NCI-H748 (cell line): ENCODE measurements at regions not wholly inside any gene's neighbourhood (a gene's known extent, or its start where the extent isn't known, plus 50 kb on each side); places are given as distances from the start of the nearest gene placed in this dataset.
"Not testable (repeated sequence)": the region's sequence is repeated elsewhere in the genome, so short reads cannot be mapped to it uniquely, and the experiment has no call there.

Experiments used
- DNase-seq: peaks from one replicate; lab custom pipeline; 2025; ENCODE audit not compliant: unreplicated experiment; lab: John Stamatoyannopoulos, UW

- DNase-seq, result no peak
Measured at GRCh38 chr4:59689149-59689548, 1511.0 kb upstream of the ADGRL3 start.

- DNase-seq, result no peak
Measured at GRCh38 chr4:59695355-59696053, 1504.6 kb upstream of the ADGRL3 start.

- DNase-seq, result no peak
Measured at GRCh38 chr4:59698041-59698440, 1502.1 kb upstream of the ADGRL3 start.

DNA sequence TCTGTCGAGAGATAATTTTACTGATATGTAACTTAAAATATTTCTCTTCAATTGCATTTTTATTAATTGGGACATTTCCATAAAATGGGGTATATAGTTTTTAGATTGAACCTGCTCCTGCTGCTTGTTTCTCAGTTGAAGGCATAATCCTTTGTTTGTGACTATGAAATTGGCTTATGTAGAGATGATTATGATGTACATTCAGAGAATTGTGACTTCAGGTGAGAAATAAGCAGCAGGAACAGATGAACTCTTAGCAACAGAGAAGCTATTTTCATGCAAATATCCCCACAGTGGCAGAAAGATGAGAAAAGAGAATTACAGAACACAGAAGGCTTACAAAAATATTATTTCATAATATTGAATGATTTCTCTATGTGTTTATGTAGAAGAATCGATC is 1499.5 kb upstream of the ADGRL3 start:
- DNase-seq, result no peak

DNA sequence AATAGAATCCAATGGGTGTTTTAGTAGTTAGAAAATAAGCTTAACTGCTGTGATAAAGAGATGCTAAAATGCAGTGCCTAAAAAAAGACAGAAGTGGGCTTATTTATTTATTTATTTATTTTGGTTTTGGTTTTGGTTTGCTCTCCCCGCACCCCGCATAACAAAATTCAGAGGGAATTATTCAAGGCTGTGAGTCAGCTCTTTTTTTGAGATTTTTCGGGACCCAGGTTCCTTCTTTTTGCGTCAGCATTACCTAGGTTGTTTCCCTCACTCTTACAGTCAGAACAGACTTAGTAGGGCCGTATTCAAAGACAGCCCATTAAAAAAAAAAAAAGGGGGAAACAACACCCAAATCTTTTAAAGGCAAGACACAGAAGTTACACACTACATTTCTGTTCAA is 1495.5 kb upstream of the ADGRL3 start:
- DNase-seq, result no peak

DNA sequence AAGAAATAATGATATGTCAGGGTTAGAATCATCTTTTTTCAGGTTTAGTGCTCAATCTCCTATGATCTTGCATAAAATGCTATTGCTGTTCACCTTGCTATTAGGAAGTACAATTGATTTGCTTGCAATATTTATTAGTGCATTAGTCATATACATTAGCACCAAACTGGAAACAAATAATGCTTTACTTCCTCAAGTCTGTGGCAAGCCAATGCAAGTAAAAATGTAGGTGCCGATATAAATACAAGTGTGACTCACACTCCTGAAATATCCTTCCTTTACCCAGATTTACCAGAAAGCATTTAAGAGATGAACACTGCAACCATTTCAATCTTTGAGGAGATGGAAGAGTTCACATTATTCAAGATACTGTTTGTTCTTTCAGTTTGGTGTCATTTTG is 1487.7 kb upstream of the ADGRL3 start:
- DNase-seq, result no peak

DNA sequence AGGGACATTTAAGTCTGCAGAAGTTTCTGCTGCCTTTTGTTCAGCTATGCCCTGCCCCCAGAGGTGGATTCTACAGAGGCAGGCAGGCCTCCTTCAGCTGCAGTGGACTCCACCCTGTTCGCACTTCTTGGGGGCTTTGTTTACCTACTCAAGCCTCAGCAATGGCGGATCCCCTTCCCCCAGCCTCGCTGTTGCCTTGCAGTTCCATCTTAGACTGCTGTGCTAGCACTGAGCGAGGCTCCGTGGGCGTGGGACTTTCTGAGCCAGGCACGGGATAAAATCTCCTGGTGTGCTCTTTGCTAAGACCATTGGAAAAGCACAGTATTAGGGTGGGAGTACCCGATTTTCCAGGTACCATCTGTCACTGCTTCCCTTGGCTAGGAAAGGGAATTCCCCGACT is 1475.8 kb upstream of the ADGRL3 start:
- not testable (repeated sequence) for DNase-seq

DNA sequence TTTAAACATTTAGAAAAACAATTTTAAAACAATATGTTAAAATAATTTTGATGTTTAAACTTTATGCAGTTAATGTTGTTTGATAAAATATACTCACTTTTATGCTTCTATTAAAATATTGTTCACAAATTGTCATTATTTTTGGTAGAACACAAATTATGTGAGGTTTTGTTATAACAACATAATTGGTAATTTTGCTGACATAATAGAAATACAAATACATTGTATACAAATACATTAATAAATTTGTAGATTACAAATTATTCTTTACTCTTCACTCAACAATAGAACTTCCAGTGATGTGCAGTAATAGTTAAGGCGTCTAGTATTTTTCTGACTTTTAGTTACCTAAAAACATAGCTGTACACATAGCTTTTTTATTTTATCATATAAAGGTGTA is 1472.4 kb upstream of the ADGRL3 start:
- no peak for DNase-seq

GRCh38 chr4:59728496-59728895 is 1471.6 kb upstream of the ADGRL3 start:
- no peak for DNase-seq

GRCh38 chr4:59729321-59729720 is 1470.8 kb upstream of the ADGRL3 start:
- DNase-seq, result no peak

DNA sequence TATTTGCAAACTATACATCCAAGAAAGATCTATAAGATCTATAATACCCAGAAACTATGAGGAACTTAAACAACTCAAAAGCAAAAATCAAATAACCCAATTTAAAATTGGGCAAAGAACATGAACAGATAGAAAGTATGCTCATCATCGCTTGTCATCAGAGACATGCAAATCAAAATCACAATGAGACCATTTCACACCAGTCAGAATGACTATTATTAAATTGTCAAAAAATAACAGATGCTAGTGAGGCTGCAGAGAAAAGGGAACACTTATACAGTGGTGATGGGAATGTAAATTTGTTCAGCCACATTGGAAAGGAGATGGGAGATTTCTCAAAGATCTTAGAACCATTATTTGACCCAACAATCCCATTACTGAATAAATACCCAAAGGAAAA is 1451.7 kb upstream of the ADGRL3 start:
- no peak for DNase-seq

GRCh38 chr4:59759082-59759825 is 1440.9 kb upstream of the ADGRL3 start:
- no peak for DNase-seq

GRCh38 chr4:59762344-59762743 is 1437.8 kb upstream of the ADGRL3 start:
- DNase-seq, result no peak

DNA sequence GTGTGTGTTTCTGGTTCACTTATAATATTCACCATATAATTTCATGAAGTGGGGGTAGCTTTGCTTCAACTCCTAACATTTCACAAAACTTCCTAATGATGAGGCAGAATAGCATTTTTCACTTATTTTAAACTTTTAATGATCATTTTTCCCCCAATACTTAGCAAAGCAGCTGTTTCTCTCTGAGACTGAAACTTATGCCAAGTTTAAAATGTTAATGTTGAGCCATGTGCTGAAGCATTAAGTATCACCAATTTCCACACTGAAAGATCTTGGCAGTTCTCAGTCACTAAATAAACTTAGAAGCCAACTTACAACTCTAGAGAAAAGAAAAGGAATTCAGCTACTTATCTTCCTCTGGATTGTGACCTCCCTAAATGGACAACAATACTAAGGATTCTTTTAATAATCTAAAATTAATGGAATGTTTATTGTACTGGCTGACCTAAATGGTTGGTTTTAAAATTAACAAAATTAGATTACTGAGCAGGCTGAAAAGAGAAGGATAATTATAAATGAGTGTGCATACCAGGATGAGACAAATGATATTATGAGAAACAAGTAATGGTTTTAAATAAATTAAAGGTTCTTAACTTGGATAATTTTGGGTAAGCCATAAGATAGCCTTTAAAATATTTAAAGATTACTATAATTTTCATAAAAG is 1429.4 kb upstream of the ADGRL3 start:
- DNase-seq, result no peak

GRCh38 chr4:59772641-59773139 is 1427.4 kb upstream of the ADGRL3 start:
- DNase-seq, result no peak

DNA sequence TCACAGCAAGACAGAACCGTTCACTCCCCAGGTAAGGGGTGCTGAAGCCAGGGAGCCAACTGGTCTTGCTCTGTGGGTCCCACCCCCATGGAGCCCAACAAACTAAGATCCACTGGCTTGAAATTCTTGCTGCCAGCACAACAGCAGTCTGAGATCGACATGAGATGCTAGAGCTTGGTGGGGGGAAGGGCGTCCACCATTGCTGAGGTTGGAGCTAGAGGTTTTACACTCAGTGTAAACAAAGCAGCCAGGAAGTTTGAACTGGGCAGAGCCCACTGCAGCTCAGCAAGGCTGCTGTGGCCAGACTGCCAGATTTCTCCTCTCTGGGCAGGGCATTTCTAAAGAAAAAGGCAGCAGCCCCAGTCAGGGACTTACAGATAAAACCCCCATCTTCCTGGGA is 1419.9 kb upstream of the ADGRL3 start:
- not testable (repeated sequence) for DNase-seq

- DNase-seq, result no peak
Measured at GRCh38 chr4:59805176-59805575, 1395.0 kb upstream of the ADGRL3 start.

DNA sequence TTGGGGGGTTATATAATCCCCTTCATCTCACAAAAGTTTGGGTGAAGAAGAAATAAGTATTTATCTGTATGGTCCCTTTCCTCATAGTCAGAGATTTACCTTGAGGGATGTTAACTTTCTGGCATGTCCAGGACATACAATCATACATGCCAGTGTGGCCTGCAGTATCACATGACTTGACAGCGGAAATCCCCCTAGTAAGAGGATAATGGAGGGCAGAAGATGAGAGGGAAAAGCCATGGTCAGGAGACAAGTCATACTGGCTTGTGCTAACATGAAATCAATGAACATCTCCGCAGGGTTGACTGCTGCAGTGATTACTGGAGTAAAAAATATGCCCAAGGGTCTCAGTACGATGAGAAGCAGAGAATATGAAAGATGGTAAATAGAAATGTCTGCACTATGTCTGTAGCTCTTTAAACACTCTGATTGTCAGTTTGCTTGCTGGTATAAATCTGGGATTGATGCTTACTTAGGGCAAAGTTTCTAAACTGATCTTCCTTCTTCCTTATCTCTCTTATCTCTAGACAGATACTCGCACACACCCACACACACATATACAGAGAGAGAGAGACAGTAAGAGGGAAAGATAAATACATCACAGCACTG is 1385.6 kb upstream of the ADGRL3 start:
- DNase-seq, result no peak

DNA sequence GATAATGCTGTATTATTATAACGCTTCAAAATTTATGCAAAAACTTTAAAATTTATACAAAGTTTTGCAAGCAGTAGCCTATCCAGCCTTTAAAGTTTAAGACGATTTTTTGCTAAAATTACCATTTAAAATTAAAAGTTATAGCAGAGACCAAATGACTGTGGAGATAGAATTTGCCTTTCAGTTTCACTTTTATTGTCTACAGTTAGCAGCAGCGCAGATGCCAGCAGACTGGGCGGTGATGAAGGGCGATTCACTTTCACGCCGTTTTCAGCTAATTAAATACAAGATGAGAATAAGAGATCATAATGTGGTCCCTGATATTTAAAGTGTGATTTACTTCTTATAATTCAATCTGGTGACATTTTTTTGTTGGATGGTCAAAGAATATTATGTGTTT is 1381.5 kb upstream of the ADGRL3 start:
- peak; percentile 7 for DNase-seq

GRCh38 chr4:59823311-59823710 is 1376.8 kb upstream of the ADGRL3 start:
- no peak for DNase-seq

DNA sequence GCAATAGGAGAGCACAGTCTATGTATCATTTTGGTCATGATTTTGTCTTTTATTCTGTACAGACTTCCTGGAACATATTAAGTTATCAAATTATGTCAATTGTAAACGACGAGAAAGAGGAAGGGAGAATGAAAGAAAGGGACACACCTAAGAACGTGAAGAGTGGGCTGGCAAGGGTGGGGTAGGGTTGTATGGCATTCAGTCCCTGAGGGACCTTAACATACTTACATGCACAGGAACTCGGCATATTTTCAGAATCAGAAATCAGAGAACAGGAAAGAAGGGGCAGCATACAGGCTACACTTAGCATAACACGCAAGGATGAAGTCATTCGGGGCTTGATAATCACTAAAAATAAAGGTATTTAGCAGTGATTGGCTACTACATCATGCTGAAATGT is 1375.0 kb upstream of the ADGRL3 start:
- no peak for DNase-seq

DNA sequence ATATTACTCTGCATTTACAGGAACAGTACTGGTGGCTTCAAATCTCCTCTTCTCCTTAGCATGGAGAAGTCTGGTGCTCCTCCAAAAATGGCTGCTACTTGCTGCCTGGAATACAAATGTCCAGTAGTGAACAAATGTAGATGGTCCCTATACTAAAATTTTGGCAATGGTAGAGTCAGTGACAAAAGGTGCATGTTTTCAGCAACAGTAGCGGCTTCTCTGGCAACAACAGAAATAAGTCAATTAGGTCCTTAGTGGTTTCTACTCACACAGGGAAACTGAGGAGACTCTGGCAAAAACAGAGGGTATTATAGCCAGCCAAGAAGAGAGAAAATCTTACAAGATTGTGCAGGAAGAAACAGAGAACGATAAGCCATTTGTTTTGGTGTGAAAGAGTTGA is 1368.4 kb upstream of the ADGRL3 start:
- DNase-seq, result no peak
